AG04449 (cell line): ENCODE measurements at regions not wholly inside any gene's neighbourhood (a gene's known extent, or its start where the extent isn't known, plus 50 kb on each side); places are given as distances from the start of the nearest gene placed in this dataset.

ENCODE experiments used
- CTCF ChIA-PET: fragments of 350-600 bp; formaldehyde crosslinking; extraction: SDS; loops from one replicate; lab custom pipeline; 2021; ENCODE audit warnings: antibody characterized with exemption; lab: Yijun Ruan, JAX
- POLR2A ChIA-PET: fragments of 400-600, 350-600 bp; formaldehyde crosslinking; extraction: SDS; loops from one replicate; lab custom pipeline; 2020; ENCODE audit warnings: antibody characterized with exemption, inconsistent platforms; lab: Yijun Ruan, JAX
- DNase-seq: peaks from one replicate; pipeline ENCODE4 v3.0.0-alpha.2; 2010; ENCODE audit warnings: low read depth, low spot score
- H3K4me3 ChIP-seq: 2 replicates; pipeline ENCODE4 v1.5.1; 2011; ENCODE audit warnings: low read depth, mild to moderate bottlenecking, control low read depth, low read length
- CTCF ChIP-seq: IDR thresholded peaks from one replicate; pipeline ENCODE4 v1.5.1; 2011; ENCODE audit warnings: mild to moderate bottlenecking, moderate library complexity, low read length, control low read depth, inconsistent platforms; ENCODE audit not compliant: insufficient read depth; ENCODE audit errors: missing control alignments

GRCh38 chr6:135572051-135572450 is 74.5 kb upstream of the AHI1 start:
- no peak overlapping the region for H3K4me3 ChIP-seq
- ChIA-PET POLR2A (no interaction called here), CTCF (no interaction called here)
- no peak for DNase-seq
- no peak for TF ChIP-seq CTCF

GRCh38 chr6:135575629-135576028 is 78.1 kb upstream of the AHI1 start:
- ChIA-PET CTCF (interaction anchor here (0.9 kb wide), 1 partner anchor 147 kb away, joined by 3 read pairs; no protein-coding TSS in a partner anchor), POLR2A (no interaction called here)
- no peak overlapping the region for H3K4me3 ChIP-seq
- no peak for TF ChIP-seq CTCF
- no peak for DNase-seq

GRCh38 chr6:135576055-135576454 is 78.5 kb upstream of the AHI1 start:
- ChIA-PET POLR2A (no interaction called here), CTCF (interaction anchor here (0.9 kb wide), 1 partner anchor 147 kb away, joined by 3 read pairs; no protein-coding TSS in a partner anchor)
- H3K4me3 ChIP-seq: no peak overlapping the region
- no peak for TF ChIP-seq CTCF
- DNase-seq: peak; percentile 77

GRCh38 chr6:135577059-135577538 is 79.6 kb upstream of the AHI1 start:
- CTCF ChIA-PET: no interaction called here
- POLR2A ChIA-PET: no interaction called here
- no peak for TF ChIP-seq CTCF
- no peak for DNase-seq
- H3K4me3 ChIP-seq: no peak overlapping the region

GRCh38 chr6:135578976-135579375 is 81.4 kb upstream of the AHI1 start:
- ChIA-PET POLR2A (no interaction called here), CTCF (no interaction called here)
- H3K4me3 ChIP-seq: no peak overlapping the region
- no peak for DNase-seq
- TF ChIP-seq CTCF: no peak

- no peak for DNase-seq
- CTCF ChIA-PET: interaction anchor here (1.4 kb wide), 1 partner anchor 9 kb away, joined by 3 read pairs; no protein-coding TSS in a partner anchor
- no peak for TF ChIP-seq CTCF
- POLR2A ChIA-PET: no interaction called here
- no peak overlapping the region for H3K4me3 ChIP-seq
Measured at GRCh38 chr6:135581211-135581610, 83.7 kb upstream of the AHI1 start.
